ENCODE measurements at regions not wholly inside any gene's neighbourhood (a gene's known extent, or its start where the extent isn't known, plus 50 kb on each side); places are given as distances from the start of the nearest gene placed in this dataset.

GRCh38 chr15:38168467-38169070, 84.1 kb upstream of the SPRED1 start:
- DNase-seq (ENCODE audit: low read depth in 2 of 3, low spot score in 1 of 3), result no peak

- DNase-seq (ENCODE audit: low read depth in 2 of 3, low spot score in 1 of 3), result no peak
Measured at GRCh38 chr15:38171973-38172372, 80.7 kb upstream of the SPRED1 start.

GRCh38 chr15:38174691-38175090, 77.9 kb upstream of the SPRED1 start:
- DNase-seq (ENCODE audit: low read depth in 2 of 3, low spot score in 1 of 3), result no peak

- DNase-seq (ENCODE audit: low read depth in 2 of 3, low spot score in 1 of 3), result no peak
Measured at GRCh38 chr15:38176155-38176554, 76.5 kb upstream of the SPRED1 start.

GRCh38 chr15:38176691-38177090, 75.9 kb upstream of the SPRED1 start:
- DNase-seq (ENCODE audit: low read depth in 2 of 3, low spot score in 1 of 3), result no peak

- DNase-seq (ENCODE audit: low read depth in 2 of 3, low spot score in 1 of 3), result no peak
Measured at GRCh38 chr15:38182900-38183299, 69.7 kb upstream of the SPRED1 start.

GRCh38 chr15:38186507-38186906, 66.1 kb upstream of the SPRED1 start:
- no peak for DNase-seq (ENCODE audit: low read depth in 2 of 3, low spot score in 1 of 3)

GRCh38 chr15:38187630-38188313, 64.9 kb upstream of the SPRED1 start:
- DNase-seq (ENCODE audit: low read depth in 2 of 3, low spot score in 1 of 3), result no peak

- no peak for DNase-seq (ENCODE audit: low read depth in 2 of 3, low spot score in 1 of 3)
Measured at GRCh38 chr15:38189671-38190295, 62.9 kb upstream of the SPRED1 start.

GRCh38 chr15:38190501-38190900, 62.1 kb upstream of the SPRED1 start:
- no peak for DNase-seq (ENCODE audit: low read depth in 2 of 3, low spot score in 1 of 3)

- no peak for DNase-seq (ENCODE audit: low read depth in 2 of 3, low spot score in 1 of 3)
Measured at GRCh38 chr15:38192496-38192895, 60.1 kb upstream of the SPRED1 start.

- no peak for DNase-seq (ENCODE audit: low read depth in 2 of 3, low spot score in 1 of 3)
Measured at GRCh38 chr15:38193496-38193895, 59.1 kb upstream of the SPRED1 start.

- no peak for DNase-seq (ENCODE audit: low read depth in 2 of 3, low spot score in 1 of 3)
Measured at GRCh38 chr15:38195191-38195901, 57.3 kb upstream of the SPRED1 start.

GRCh38 chr15:38196076-38196475, 56.6 kb upstream of the SPRED1 start:
- no peak for DNase-seq (ENCODE audit: low read depth in 2 of 3, low spot score in 1 of 3)

GRCh38 chr15:38197553-38197952, 55.1 kb upstream of the SPRED1 start:
- no peak for DNase-seq (ENCODE audit: low read depth in 2 of 3, low spot score in 1 of 3)

GRCh38 chr15:38201714-38202113, 50.9 kb upstream of the SPRED1 start:
- DNase-seq (ENCODE audit: low read depth in 2 of 3, low spot score in 1 of 3), result no peak

GRCh38 chr15:38202361-38202760, 50.3 kb upstream of the SPRED1 start:
- no peak for DNase-seq (ENCODE audit: low read depth in 2 of 3, low spot score in 1 of 3)

Measured in stimulated activated CD4-positive, alpha-beta T cell treated with anti-CD3 and anti-CD28 coated beads, Interleukin-12 subunit alpha, Interleukin-12 subunit beta, amount 100 ng/mL, for 48 hours (primary cell).